MM.1S (cell line): ENCODE measurements at regions not wholly inside any gene's neighbourhood (a gene's known extent, or its start where the extent isn't known, plus 50 kb on each side); places are given as distances from the start of the nearest gene placed in this dataset.

Source experiments
- EZH2 ChIP-seq: fragments of 300-600 bp; sonication (generic); optimal IDR thresholded peaks from 2 replicates; pipeline ENCODE3; 2017; ENCODE audit warnings: low read depth, mild to moderate bottlenecking, antibody characterized with exemption, low read length, mixed read lengths
- TF ChIP-seq, protein P1 (sequence below): fragments of 300-600 bp; sonication (generic); IDR thresholded peaks from 2 replicates; pipeline ENCODE4 v1.5.1; 2016; ENCODE audit warnings: antibody characterized with exemption, low read length, mixed read lengths

DNA sequence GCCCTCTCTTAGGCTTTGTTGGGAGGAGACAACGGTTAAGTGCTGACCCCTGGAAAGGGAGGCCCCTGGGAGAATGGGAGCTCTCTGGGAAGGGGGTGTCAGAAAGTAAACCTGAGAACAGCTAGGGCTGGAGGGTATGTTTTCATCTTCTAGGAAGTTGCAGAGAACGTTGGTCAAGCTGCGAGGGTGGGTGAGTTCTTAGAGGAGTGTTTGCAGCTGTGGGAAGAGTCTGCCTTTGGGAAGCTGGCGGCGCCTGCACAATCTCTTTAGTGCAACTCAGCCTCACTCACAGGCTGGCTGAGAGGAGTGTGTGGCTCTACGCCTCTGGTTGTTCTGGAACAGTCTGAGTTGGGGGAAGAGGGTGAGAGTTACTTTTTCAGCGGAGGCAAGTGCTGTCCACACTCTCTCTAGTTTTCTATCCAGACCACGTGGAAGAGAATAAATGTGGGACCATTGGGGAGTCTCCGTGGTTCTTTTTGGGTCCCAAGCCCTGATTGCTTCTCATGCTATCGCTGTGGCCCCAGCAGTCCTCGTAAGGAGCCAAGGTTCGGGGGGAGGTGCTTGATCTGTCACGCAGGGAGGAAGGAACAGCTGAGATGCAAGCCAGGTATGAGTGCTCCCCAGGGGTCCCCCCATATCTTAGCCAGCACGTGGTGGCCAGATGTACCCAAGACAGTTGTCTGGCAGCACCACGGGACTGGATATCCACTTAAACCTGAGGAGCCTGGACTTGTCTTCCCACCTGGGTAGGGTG, 237.2 kb downstream of the BUB3 start:
- TF ChIP-seq EZH2 = no peak
- TF ChIP-seq, protein P1, sequence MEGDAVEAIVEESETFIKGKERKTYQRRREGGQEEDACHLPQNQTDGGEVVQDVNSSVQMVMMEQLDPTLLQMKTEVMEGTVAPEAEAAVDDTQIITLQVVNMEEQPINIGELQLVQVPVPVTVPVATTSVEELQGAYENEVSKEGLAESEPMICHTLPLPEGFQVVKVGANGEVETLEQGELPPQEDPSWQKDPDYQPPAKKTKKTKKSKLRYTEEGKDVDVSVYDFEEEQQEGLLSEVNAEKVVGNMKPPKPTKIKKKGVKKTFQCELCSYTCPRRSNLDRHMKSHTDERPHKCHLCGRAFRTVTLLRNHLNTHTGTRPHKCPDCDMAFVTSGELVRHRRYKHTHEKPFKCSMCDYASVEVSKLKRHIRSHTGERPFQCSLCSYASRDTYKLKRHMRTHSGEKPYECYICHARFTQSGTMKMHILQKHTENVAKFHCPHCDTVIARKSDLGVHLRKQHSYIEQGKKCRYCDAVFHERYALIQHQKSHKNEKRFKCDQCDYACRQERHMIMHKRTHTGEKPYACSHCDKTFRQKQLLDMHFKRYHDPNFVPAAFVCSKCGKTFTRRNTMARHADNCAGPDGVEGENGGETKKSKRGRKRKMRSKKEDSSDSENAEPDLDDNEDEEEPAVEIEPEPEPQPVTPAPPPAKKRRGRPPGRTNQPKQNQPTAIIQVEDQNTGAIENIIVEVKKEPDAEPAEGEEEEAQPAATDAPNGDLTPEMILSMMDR = no peak
